ENCODE measurements at regions not wholly inside any gene's neighbourhood (a gene's known extent, or its start where the extent isn't known, plus 50 kb on each side); places are given as distances from the start of the nearest gene placed in this dataset.

- ChIA-PET POLR2A (no interaction called here), CTCF (no interaction called here)
- H4K20me1 ChIP-seq (ENCODE audit: insufficient read depth): no peaks in the 10 kb centered on the region
- H3K4me2 ChIP-seq: no peak overlapping the region
- no peak for DNase-seq
- H3K4me3 ChIP-seq (ENCODE audit: low read depth in 2 of 2, low read length in 1 of 2): no peak overlapping the region
- H3K27ac ChIP-seq (ENCODE audit: low read depth in 2 of 2, low read length in 1 of 2): no peak overlapping the region
- H3K9ac ChIP-seq: no peak overlapping the region
- H2AFZ ChIP-seq (ENCODE audit: low read depth): no peak overlapping the region
- H3K9me3 ChIP-seq: no peaks in the 10 kb centered on the region
- WGBS (ENCODE audit: low lambda C conversion rate): 12% methylated on average over 1 of the region's 1 CpG
- H3K36me3 ChIP-seq (replicated peaks in 1 of 2; ENCODE audit: control insufficient read depth in 1 of 2, insufficient read depth in 2 of 2, low read length in 1 of 2): no peaks in the 10 kb centered on the region
- H3K27me3 ChIP-seq (ENCODE audit: insufficient read depth): no peaks in the 10 kb centered on the region
- no peaks in the 10 kb centered on the region for H3K79me2 ChIP-seq (ENCODE audit: insufficient read depth)
- TF ChIP-seq JUND (IDR thresholded peaks at IDR 0.05): no peak
- H3K9me2 ChIP-seq: no peaks in the 10 kb centered on the region
- H3K4me1 ChIP-seq (ENCODE audit: control insufficient read depth in 1 of 2, insufficient read depth in 2 of 2, low read depth in 1 of 2, low read length in 1 of 2): no peaks in the 10 kb centered on the region
- H3F3A ChIP-seq (replicated peaks; ENCODE audit: insufficient read depth): no peaks in the 10 kb centered on the region
These were observed 153.9 kb upstream of the MPPED2 start for GRCh38 chr11:30740091-30740490.

- H3K9me2 ChIP-seq: no peaks in the 10 kb centered on the region
- no peaks in the 10 kb centered on the region for H3K79me2 ChIP-seq (ENCODE audit: insufficient read depth)
- H3K27me3 ChIP-seq (ENCODE audit: insufficient read depth): no peaks in the 10 kb centered on the region
- H3K4me3 ChIP-seq (ENCODE audit: low read depth in 2 of 2, low read length in 1 of 2): no peak overlapping the region
- H3K36me3 ChIP-seq (replicated peaks in 1 of 2; ENCODE audit: control insufficient read depth in 1 of 2, insufficient read depth in 2 of 2, low read length in 1 of 2): no peaks in the 10 kb centered on the region
- DNase-seq: no peak
- H3K27ac ChIP-seq (ENCODE audit: low read depth in 2 of 2, low read length in 1 of 2): no peak overlapping the region
- no peak overlapping the region for H3K9ac ChIP-seq
- no peak overlapping the region for H3K4me2 ChIP-seq
- POLR2A ChIA-PET: no interaction called here
- no peaks in the 10 kb centered on the region for H3F3A ChIP-seq (replicated peaks; ENCODE audit: insufficient read depth)
- TF ChIP-seq POLR2AphosphoS5 (IDR thresholded peaks at IDR 0.05; ENCODE audit: low read depth, low read length): no peak
- no peak for TF ChIP-seq MEF2A (IDR thresholded peaks at IDR 0.05; ENCODE audit: borderline replicate concordance, low read depth)
- no peaks in the 10 kb centered on the region for H3K9me3 ChIP-seq
- H2AFZ ChIP-seq (ENCODE audit: low read depth): no peak overlapping the region
- H3K4me1 ChIP-seq (ENCODE audit: control insufficient read depth in 1 of 2, insufficient read depth in 2 of 2, low read depth in 1 of 2, low read length in 1 of 2): no peaks in the 10 kb centered on the region
- CTCF ChIA-PET: no interaction called here
- no peaks in the 10 kb centered on the region for H4K20me1 ChIP-seq (ENCODE audit: insufficient read depth)
These were observed 149.8 kb upstream of the MPPED2 start for GRCh38 chr11:30735946-30736345.

GRCh38 chr11:30733748-30734147 is 147.6 kb upstream of the MPPED2 start:
- no peaks in the 10 kb centered on the region for H3K36me3 ChIP-seq (replicated peaks in 1 of 2; ENCODE audit: control insufficient read depth in 1 of 2, insufficient read depth in 2 of 2, low read length in 1 of 2)
- no peak for TF ChIP-seq NRF1 (IDR thresholded peaks at IDR 0.05; ENCODE audit: low read depth, low read length)
- TF ChIP-seq SMC3 (IDR thresholded peaks at IDR 0.05; ENCODE audit: low read depth, low read length): no peak
- no peak for TF ChIP-seq SIN3A (IDR thresholded peaks at IDR 0.05; ENCODE audit: borderline replicate concordance, low read depth, low read length)
- TF ChIP-seq GABPA (IDR thresholded peaks at IDR 0.05; ENCODE audit: low read depth): no peak
- TF ChIP-seq TCF12 (IDR thresholded peaks at IDR 0.05): no peak
- no peak for TF ChIP-seq JUND (IDR thresholded peaks at IDR 0.05)
- no peak for TF ChIP-seq TAF1 (IDR thresholded peaks at IDR 0.05; ENCODE audit: borderline replicate concordance, low read depth, low read length)
- H3K4me3 ChIP-seq (ENCODE audit: low read depth in 2 of 2, low read length in 1 of 2): no peak overlapping the region
- H3K9ac ChIP-seq: no peak overlapping the region
- H3K27me3 ChIP-seq (ENCODE audit: insufficient read depth): no peaks in the 10 kb centered on the region
- no peak for DNase-seq
- 72% methylated on average over 1 of the region's 1 CpG for WGBS (ENCODE audit: low lambda C conversion rate)
- peaks cover 0 to 4% of the 10 kb centered on the region in 2 experiments; a peak in 2 of 4 replicates for H3K4me1 ChIP-seq (ENCODE audit: control insufficient read depth in 1 of 2, insufficient read depth in 2 of 2, low read depth in 1 of 2, low read length in 1 of 2)
- no peak overlapping the region for H3K4me2 ChIP-seq
- H4K20me1 ChIP-seq (ENCODE audit: insufficient read depth): no peaks in the 10 kb centered on the region
- POLR2A ChIA-PET: no interaction called here
- H3K27ac ChIP-seq (ENCODE audit: low read depth in 2 of 2, low read length in 1 of 2): no peak overlapping the region
- H2AFZ ChIP-seq (ENCODE audit: low read depth): no peak overlapping the region
- H3F3A ChIP-seq (replicated peaks; ENCODE audit: insufficient read depth): no peaks in the 10 kb centered on the region
- H3K9me2 ChIP-seq: no peaks in the 10 kb centered on the region
- H3K79me2 ChIP-seq (ENCODE audit: insufficient read depth): no peaks in the 10 kb centered on the region
- no peaks in the 10 kb centered on the region for H3K9me3 ChIP-seq
- CTCF ChIA-PET: no interaction called here

GRCh38 chr11:30730011-30730410 is 143.9 kb upstream of the MPPED2 start:
- Histone ChIP-seq H3K4me2 (no peak overlapping the region), H3K36me3 (replicated peaks in 1 of 2; ENCODE audit: control insufficient read depth in 1 of 2, insufficient read depth in 2 of 2, low read length in 1 of 2) (no peaks in the 10 kb centered on the region), H3K4me1 (ENCODE audit: control insufficient read depth in 1 of 2, insufficient read depth in 2 of 2, low read depth in 1 of 2, low read length in 1 of 2) (peaks cover 0 to 7% of the 10 kb centered on the region in 2 experiments; a peak in 2 of 4 replicates), H3K79me2 (ENCODE audit: insufficient read depth) (no peaks in the 10 kb centered on the region), H3K27ac (ENCODE audit: low read depth in 2 of 2, low read length in 1 of 2) (no peak overlapping the region), H4K20me1 (ENCODE audit: insufficient read depth) (no peaks in the 10 kb centered on the region), H2AFZ (ENCODE audit: low read depth) (no peak overlapping the region), H3K4me3 (ENCODE audit: low read depth in 2 of 2, low read length in 1 of 2) (no peak overlapping the region), H3K9me3 (no peaks in the 10 kb centered on the region), H3K27me3 (ENCODE audit: insufficient read depth) (no peaks in the 10 kb centered on the region), H3K9me2 (no peaks in the 10 kb centered on the region), H3F3A (replicated peaks; ENCODE audit: insufficient read depth) (no peaks in the 10 kb centered on the region), H3K9ac (no peak overlapping the region)
- CTCF ChIA-PET: no interaction called here
- DNase-seq: no peak
- POLR2A ChIA-PET: no interaction called here
- 12% methylated on average over 1 of the region's 1 CpG for WGBS (ENCODE audit: low lambda C conversion rate)
- TF ChIP-seq JUND (IDR thresholded peaks at IDR 0.05): no peak
- no peak for TF ChIP-seq POLR2AphosphoS5 (IDR thresholded peaks at IDR 0.05; ENCODE audit: low read depth, low read length)
- no peak for TF ChIP-seq RAD21 (IDR thresholded peaks at IDR 0.05; ENCODE audit: low read length)
- TF ChIP-seq REST (IDR thresholded peaks at IDR 0.05; ENCODE audit: low read depth, low read length): no peak
- no peak for TF ChIP-seq USF2 (IDR thresholded peaks at IDR 0.05; ENCODE audit: borderline replicate concordance, low read depth, low read length)
- no peak for TF ChIP-seq SIN3A (IDR thresholded peaks at IDR 0.05; ENCODE audit: borderline replicate concordance, low read depth, low read length)
- TF ChIP-seq YY1 (IDR thresholded peaks at IDR 0.05; ENCODE audit: low read depth): no peak
- no peak for TF ChIP-seq FOXJ3 (CRISPR knock-in tag; IDR thresholded peaks at IDR 0.05)

Data from SK-N-SH (cell line).